COLO668 (cell line): ENCODE measurements at regions not wholly inside any gene's neighbourhood (a gene's known extent, or its start where the extent isn't known, plus 50 kb on each side); places are given as distances from the start of the nearest gene placed in this dataset.

Experiments used
- DNase-seq: peaks from one replicate; lab custom pipeline; 2025; ENCODE audit not compliant: unreplicated experiment; lab: John Stamatoyannopoulos, UW

GRCh38 chr5:179430193-179431175, 85.2 kb upstream of the ADAMTS2 start:
- no peak for DNase-seq

DNA sequence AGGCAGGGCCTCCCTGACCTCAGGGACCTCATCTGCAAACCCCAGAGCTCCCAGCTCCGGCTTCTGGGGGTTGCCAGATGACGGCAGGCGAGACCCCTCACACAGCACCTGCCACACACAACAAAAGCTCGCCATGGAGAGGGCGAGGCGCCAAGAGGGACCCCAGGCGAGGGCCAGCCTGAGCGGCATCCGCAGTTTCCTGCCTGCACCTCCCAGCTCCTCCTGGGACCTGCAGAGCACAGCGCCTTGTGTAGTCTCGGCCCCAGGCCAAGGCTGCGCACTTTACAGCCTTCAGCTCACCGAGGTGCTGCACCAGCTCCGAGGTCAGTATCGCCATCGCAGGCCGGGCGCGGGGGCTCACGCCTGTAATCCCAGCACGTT, 82.4 kb upstream of the ADAMTS2 start:
- DNase-seq: no peak

GRCh38 chr5:179427032-179427675, 81.9 kb upstream of the ADAMTS2 start:
- no peak for DNase-seq

GRCh38 chr5:179422908-179423481, 77.7 kb upstream of the ADAMTS2 start:
- no peak for DNase-seq

DNA sequence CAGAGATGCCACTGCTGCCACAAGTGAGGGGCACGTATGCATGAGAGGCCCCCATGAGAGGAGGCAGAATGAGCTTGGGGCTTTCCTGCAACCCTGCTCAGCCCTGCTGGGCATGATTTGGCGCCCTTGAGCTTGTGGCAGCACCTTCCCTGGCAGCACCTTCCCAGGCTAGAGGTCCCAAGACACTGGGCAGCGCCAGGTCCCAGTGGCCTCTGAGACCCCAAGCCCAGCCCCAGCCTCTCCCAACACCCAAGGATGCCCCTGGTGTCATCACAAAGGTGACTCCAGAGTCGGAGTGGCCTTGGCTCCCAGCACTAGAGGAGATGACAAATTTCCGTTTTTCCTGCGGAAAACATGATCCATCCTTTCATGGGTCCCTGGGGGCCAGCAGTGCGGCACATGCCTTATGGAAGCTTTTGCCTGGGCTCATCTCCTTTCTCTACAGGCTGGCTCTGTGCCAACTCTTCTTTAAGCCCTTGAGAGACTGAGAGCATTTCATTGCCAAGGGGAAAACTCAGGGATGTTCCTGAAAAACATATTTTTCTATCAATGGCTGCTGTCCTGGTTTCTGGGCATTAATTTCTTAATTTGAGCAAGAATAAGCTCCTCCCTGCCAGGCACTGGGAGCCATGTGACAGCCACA, 77.1 kb upstream of the ADAMTS2 start:
- no peak for DNase-seq

DNA sequence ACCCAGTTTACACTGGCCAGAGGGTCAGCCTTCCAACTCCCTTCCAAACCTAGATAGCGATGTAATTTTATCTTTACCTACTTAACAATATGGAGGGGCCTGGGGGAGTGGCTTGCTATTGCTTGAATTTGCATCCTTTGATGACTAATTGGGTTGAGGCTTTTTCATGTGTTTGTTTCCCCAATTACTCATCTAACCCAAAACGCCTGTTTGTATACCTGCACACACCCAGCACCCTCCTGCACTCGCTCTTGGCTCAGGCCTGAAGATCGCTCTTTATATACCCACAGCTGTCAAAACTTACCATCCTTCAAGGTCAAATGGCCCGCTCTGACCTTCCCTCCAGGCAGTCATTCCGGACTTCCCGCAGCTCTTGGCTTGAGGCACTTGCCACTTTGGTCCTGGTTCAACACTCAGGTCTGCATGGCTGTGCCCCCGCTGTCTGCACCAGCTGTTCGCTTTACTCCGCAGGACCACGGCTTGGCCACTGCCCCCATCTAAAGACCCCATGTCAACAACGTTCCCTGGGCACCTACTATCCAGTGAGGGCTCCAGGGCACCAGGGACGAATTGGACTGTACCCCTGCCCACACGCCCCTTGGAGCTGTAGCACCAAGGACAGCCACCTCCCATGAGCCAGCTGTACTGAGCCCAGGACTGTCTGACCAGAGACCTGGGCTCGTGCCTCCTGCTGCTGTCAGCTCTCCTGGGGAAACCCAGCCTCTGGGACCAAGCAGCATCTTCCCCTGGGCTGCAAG, 76.1 kb upstream of the ADAMTS2 start:
- no peak for DNase-seq

DNA sequence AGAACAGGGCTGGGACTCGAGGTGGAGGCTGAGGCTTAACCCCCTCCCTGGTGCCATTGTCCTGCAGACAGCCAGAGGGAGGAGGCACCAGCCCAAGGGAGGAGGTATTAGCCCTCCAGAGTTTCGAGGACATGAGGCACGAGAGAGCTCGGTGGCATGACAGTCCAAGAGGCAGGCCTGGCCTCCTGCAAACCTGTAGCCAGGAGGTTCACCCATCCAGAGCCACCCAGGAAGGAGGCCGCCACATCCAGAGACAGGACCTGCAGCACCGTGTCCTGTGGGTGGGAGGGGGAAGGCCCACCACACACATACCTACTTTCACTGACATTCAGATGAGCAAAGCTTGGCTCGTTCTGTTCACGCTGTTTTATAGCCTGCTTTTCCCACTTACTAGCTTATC, 75.2 kb upstream of the ADAMTS2 start:
- DNase-seq: no peak

- no peak for DNase-seq
These were observed 73.7 kb upstream of the ADAMTS2 start for GRCh38 chr5:179418972-179419371.

GRCh38 chr5:179417696-179418095, 72.4 kb upstream of the ADAMTS2 start:
- no peak for DNase-seq

DNA sequence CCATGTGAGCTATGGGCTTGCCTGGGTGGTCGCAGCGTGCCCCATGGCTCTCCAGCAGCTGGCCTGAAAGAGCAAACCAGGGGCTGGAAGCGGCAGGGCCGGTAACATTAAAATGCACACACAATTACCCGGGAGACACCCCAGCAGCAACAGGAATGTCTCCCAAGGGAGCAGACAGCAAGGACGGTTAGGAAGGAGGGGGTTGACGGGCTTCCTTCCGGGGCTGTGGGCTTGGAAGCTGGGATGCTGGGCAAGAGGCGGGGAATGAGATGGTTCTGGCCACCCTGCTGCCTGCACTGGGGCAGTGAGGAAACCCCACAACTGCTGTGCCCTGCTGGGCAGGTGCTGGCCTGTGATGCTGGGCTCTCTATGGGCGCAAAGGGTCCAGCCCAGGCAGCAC, 71.8 kb upstream of the ADAMTS2 start:
- DNase-seq: no peak

DNA sequence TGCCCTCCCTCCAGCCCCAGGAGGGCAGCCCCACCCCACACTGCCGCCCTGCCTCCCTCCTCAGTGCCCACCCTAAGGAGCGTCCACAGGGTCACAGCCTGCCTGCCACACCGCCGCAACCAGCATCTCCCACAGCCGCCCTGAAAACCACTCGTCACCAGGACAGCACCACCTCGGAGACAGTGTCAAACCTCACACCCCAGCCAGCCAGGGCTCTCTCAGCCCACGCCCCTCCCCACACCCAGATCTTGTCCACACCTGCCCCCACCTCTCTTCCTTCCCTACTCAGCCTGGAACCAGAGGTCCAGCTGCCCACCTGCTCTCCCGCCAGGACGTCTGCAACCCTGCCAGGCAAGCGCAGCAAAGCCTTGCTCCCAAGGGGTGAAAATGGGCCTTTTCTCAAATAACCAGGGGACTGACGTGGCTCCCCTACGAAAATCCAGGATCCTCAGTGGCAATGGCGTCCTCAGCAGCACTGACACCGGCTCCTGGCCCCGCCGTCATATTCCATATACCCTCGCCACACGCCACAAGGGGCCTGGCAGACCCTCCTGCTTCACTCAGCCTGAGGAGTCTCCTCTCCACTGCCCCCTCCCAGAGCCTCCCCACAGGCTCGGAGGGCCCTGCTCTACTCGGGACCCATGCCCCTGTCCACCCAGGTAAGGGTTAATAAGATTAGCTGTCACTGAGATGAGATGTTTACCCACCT, 71.0 kb upstream of the ADAMTS2 start:
- DNase-seq: no peak

- no peak for DNase-seq
These were observed 70.2 kb upstream of the ADAMTS2 start for GRCh38 chr5:179415291-179416060.

DNA sequence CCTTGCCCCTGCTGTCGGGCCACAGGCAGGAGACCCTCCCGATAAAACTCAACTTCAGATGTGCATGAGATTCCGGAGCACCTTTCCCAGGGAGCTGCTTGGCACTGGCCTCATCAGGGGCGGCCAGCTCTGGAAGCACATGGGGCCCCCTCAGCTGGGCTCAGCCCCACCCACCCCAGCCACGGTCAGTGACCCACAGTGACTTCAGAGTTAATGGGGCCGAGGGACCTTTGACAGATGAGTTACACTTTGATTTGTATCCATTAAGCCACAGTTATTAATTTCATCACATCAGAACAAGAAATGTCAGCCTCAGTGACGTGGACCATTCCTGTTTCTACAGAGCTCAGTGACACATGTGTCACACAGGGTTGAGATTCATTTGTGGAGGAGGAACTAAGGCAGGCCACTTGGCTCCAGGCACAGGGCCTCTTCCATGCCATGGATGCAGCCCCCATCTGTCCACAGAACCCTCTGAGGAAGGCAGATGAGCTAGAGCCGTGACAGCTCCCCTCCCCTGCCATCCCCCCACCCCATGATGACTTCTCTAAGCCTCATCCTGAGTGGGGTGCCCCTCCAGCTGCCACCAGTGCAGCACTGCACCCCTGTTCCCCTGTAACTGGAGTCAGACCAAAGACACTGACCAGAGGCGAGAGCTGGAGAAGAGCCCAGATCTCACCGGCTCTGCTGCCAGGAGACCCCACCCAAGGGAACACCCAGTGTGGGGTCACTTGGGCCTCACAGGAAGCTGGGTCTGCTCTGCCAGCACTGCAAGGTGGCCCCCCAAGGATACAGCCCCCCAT, 69.4 kb upstream of the ADAMTS2 start:
- DNase-seq: no peak

DNA sequence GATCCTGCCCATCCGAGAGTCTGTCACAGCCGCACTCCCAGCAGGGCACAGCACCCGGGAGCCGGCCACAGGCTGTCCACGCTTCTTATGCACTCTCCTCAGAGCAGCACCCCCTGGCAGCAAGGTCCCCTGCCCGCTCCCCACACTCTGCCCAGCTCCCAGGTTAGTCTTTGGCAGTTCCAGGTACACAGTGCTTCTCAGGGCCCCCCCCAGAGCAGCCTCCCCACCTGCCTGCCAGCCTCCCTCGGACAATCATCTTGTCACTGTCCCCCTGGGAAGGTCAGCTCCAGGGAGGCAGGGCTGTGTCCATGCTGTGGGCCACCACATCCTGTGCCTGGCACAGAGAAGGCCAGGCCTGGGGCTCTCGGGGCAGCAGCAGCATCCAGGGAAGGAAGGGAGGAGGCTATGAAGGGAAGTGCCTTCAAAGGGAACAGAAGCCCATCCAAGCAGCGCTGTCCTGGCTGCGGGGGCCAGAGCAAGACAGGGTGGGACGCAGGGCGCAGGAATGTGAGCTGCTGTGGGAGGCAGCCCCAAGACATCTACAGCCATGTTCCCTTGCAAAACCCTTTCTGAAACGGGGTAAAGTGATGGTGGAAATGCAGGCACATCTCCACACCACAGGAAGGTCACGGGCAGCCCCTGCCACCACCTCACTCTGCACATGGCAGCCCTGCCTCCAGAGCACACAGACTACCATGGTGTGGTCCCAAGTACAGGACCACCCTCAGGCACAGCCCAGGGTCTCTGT, 68.6 kb upstream of the ADAMTS2 start:
- no peak for DNase-seq

DNA sequence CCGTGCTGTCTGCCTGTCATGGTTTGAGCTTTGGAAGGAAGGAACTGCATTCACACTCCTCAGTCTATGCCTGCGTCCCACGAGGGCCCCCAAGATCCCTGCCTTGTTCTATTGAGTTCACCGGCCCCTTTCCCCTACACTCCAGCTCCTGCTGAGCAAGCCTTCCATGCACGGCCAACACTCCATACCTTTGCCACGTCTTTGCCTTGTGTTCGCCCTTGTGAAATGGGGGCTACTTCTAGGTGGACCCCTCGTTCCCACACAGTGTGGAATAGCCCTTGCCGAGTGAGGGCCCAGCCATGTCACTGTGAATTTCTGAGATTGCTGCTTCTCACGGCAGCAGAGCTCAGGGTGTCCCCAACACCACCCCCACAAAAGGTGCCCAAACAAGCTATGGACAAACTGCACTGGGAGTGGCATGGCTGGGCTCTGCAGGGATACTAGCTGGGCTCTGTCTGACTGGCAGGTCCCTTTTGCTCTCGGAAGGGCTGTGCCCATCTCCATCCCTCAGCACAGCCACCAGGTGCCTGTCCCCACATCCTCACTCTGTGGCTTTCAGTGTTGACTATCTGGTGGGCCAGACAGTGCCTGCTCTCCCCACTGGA, 67.9 kb upstream of the ADAMTS2 start:
- no peak for DNase-seq

GRCh38 chr5:179411161-179411841, 66.0 kb upstream of the ADAMTS2 start:
- no peak for DNase-seq
